ENCODE measurements at regions not wholly inside any gene's neighbourhood (a gene's known extent, or its start where the extent isn't known, plus 50 kb on each side); places are given as distances from the start of the nearest gene placed in this dataset.

GRCh38 chr1:30607723-30608122 lies 115.7 kb downstream of the MATN1 start:
- DNase-seq: no peak

GRCh38 chr1:30606166-30606565 lies 117.2 kb downstream of the MATN1 start:
- DNase-seq: no peak

DNA sequence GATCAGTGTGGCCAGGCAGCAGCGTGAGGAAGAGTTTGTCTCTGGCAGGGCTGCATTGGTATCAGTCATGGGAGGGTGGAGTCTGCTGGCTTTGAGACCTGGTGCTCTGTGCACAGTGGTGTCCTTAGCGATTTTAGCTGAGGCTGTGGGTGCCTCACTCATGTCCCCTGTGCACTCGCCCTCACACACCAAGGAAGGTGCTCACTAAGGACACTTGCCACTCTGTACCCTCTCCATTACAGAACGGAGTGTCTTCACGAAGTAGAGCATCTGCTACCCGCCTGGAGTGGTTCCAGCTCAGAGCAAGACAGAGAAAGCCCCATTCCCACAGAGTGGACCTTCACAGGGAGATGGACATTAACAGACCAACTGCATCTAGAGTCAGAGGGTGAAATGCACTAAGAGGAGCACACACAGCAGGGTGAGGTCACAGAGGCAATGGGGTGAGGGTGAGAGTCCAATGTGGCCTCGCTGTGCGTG lies 117.9 kb downstream of the MATN1 start:
- no peak for DNase-seq

- DNase-seq: no peak
These were observed 118.5 kb downstream of the MATN1 start for GRCh38 chr1:30604801-30605440.

DNA sequence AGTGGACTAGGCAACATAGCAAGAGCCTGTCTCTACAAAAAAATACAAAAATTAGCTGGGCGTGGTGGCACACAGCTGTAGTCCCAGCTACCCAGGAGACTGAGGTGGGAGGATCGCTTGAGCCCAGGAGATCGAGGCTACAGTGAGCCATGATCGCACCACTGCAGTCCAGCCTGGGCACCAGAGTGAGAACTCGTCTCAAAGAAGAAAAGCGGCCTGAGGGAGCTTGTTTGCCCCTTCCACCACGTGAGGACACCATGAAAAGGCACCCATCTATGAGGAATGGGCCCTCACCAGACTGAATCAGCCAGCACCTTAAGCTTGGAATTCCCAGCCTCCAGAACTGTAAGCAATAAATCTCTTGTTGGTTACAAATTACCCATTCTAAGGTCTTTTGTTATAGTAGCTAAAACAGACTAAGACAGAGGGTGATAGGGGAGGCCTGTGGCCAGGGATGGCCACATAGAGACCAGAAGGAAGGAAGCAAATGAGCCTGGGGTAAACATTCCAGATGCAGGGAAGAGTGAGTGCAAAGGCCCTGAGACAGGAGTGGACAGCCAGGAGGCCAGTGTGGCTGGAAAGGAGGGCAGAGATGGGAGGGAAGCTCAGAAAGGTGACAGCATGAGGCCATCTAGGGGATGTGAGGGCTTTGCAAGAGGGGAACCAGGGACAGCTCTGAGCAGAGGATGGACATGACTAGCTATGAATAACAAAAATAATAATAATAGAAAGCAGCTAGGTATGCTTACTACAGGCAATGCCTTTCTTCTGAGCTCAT lies 120.1 kb downstream of the MATN1 start:
- no peak for DNase-seq

GRCh38 chr1:30601316-30602085 lies 121.9 kb downstream of the MATN1 start:
- DNase-seq: no peak

DNA sequence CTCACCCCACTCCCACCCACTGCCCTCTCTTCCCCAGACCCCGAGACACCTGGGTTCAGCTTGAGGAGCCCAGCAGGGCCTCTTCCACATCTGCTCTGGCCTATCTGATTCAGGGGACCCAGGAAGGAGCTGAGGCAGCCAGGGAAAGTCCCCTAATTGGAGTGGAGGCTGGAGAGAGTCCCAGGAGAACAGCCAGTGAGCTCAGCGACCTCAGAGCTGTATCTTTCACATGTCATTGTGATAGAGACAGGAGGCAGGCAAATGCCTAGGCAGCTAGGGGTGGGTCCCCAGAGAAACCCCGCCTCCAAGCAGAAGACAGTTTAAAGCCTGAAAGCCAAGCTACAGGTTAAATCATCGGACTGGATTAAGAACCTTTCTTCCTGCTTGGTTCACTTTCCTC lies 122.7 kb downstream of the MATN1 start:
- DNase-seq: no peak

GRCh38 chr1:30600258-30600657 lies 123.1 kb downstream of the MATN1 start:
- no peak for DNase-seq

- no peak for DNase-seq
These were observed 123.7 kb downstream of the MATN1 start for GRCh38 chr1:30599721-30600120.

DNA sequence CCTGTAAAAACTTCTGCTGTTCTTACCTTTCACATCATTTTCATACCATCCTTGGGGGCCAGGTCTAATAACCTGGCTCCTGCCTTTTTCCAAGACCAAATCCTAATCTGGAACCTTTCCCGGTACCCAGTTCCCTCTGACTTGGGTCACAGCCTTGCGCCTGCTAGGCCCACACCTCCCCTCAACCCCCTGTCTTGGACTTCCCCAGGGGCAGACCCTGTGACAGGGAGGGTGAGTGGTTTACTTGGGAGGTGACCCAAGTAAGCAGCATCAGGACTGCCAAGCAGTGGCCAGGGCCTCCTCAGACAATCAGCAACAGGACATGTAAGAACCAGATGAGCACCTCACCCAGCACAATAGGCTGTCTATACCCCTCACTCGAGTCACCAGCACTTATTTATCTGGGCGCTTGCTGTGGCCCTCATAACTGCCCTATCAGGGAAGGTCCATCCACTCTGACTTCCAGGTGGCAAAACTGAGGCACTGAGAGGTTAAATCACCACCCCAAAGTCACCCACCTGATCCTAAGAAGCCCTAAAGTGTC lies 124.7 kb downstream of the MATN1 start:
- no peak for DNase-seq

- DNase-seq: no peak
These were observed 125.7 kb downstream of the MATN1 start for GRCh38 chr1:30597711-30598110.

GRCh38 chr1:30596891-30597290 lies 126.5 kb downstream of the MATN1 start:
- no peak for DNase-seq

DNA sequence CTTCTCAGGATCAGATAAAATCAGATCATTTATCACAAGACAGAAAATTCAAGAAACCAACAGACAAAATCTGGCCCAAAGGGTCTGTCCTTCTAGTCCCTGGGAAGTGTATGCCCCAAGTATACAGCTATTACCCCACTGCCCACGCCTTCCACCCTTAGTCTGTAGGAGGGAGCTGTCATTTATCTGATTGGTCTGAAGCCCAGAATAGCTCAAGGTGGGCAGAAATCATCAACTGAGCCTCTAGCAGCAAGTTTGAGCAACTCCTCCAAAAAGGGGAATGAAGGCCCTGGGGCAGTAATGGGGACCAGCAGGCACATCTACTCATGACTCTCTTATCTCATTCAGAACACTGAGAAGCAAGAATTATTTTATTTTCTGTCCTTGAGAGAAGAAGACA lies 126.9 kb downstream of the MATN1 start:
- DNase-seq: no peak

- DNase-seq: no peak
These were observed 134.3 kb downstream of the MATN1 start for GRCh38 chr1:30589083-30589482.

DNA sequence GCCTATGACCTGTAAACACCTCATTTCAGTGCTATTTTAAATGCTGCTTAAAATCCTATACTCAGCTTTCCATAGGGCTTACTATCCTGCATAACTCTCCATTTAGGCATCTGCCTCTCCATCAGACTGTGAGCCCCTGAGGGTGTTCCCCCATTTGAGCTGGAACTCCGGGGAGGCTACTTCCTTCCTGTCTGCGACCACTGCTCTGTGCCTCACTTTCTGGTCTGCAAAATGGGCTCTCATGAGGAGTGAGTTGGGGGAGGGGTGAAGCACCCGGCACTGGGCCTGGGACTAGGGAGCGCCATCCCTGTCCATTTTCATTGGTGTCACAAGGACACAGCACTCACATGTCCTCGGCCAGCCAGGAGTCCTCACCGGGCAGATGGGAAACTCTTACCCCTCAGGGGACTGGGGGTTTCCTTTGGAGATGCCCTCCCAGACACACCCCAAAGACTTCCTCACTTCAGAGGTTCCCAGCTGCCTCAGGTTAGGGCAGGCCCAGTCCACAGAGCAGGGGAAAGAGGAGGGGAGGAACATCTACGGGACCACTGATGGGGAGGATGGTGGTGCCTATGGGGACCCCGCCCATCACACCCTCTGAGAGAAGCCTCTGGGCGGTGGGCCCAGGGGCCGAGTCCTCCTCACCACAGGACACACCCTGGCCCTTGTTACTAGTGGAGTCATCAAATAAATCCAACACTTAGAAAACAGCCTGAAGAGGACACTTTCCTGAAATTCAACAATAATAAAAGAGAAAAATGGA lies 134.9 kb downstream of the MATN1 start:
- no peak for DNase-seq

DNA sequence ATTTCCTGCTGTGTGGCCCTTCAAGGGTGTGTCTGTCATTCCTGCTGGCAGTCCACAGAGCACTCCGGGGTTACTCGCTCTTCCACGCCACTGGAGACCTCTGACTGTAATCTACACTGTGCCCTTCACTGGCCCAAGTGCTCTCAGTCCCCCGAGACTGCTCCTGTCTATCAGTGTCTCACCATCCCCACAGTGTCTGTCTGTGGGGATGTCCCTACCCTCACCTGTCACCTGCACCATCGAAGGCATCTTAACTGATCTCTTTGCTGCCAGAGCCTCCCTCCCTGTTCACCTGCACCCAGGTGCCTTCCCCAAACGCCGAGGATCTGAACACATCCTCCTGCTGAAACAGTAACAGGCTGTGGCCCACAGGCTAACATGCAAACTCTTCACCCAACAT lies 136.7 kb downstream of the MATN1 start:
- DNase-seq: no peak

DNA sequence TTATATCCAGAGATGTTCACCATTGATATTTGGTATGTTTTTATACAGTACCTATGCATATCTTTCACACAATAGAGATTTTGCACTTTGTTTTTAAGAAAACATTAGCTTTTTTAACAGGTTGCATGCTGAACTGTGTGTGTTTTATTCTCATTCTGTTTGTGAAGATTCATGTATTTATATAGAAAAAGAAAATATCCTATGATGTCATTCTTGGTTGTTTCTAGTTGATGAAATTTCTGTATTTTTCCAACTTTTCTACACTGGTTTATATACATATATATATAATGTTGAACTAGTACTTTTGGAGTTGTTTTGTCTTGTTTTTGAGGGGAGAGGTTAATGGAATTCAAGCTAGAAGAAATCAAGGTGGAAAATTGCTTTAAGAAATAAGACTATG lies 143.8 kb downstream of the MATN1 start:
- no peak for DNase-seq

DNA sequence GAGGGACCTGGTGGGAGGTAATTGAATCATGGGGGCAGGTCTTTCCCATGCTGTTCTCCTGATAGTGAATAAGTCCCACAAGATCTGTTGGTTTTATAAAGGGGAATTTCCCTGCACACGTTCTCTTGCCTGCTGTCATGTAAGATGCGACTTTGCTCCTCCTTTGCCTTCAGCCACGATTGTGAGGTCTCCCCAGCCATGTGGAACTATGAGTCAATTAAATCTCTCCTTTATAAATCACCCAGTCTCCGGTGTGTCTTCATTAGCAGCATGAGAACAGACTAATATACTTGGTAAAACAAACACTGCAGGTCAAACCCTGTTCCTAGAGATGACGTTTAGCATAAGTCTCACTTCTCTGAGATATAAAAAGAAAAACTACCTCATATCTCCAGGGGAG lies 148.3 kb downstream of the MATN1 start:
- DNase-seq: no peak

DNA sequence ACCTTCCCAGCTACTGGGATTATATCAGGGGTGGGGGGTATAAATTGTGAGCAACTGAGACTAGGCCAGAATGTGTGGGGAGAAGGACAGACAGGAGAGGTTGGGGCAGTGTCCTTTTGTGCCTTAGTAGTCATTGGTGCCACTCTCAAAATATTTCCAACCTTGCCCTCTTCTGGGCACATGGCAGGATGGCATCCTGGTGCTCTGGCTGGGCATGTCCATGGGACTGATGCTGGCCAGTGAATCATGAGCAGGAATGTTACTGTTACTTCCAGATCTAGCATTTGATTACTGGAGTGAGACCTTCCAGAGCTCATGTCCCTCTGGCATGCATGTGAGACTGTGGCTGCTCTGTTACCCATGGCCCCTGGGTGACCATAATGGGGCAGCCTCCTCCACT lies 151.2 kb downstream of the MATN1 start:
- no peak for DNase-seq

DNA sequence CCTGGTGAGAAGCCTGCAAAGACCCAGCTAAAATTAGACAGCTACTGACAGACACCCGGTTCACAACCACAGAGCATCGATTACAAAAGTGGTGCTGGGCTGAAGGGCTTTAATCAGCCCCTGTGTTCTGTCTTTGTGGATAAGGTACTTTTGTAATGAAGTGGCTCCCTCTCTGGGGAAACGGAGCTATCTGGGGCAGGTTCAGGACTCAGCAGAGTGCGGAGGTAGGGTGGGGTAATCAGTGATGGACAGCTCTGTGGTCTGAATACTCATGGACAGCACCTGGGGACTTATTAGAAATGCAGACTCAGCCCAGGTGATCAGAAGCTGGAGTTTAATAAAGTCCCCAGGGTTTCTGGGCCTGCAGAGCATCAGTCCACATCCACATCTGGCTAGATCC lies 152.0 kb downstream of the MATN1 start:
- no peak for DNase-seq

DNA sequence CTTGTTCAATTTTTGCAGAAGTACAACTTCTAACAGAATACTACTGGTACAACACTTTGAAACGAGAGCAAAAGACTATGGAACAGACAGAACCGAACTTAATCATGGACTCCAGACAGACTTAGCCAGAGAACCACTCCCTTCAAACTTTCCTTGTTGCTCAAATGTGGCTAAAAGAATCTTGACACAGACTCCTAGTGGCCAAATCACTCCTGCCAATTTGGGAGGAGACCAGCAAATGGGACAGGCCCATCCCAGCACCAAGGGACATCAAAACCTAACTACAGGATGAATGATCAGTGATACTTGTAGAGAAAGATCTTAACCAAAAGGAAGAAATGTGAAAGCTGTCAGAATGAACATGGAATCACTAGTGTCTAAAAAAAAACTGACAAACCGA lies 154.0 kb downstream of the MATN1 start:
- no peak for DNase-seq

DNA sequence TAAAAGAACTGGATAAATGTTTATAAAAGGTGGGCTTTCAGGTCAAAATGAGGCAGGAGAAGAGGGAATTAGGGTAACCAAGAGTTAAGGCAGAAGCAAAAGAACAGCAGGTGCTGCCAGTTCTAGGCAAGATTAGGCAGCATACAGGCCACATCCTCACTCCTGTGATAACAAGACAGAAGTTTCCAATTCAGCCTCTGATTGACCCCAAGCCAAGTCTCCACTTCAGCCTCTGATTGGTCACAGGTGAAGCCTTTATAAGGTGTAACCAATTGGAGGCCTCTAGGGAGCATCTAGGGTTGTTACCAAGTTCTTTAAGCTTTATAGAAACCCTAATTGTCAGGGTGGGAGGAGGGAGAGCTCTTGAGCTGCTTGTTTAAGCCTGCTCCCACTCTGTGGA lies 160.8 kb downstream of the MATN1 start:
- DNase-seq: no peak

- no peak for DNase-seq
These were observed 171.8 kb downstream of the MATN1 start for GRCh38 chr1:30551603-30552002.

Measured in NCI-H187 (cell line).